PFSK-1 (cell line): ENCODE measurements at regions not wholly inside any gene's neighbourhood (a gene's known extent, or its start where the extent isn't known, plus 50 kb on each side); places are given as distances from the start of the nearest gene placed in this dataset.

Source experiments
- FOXP2 ChIP-seq: optimal IDR thresholded peaks from 2 replicates; pipeline ENCODE3; 2011; ENCODE audit warnings: borderline replicate concordance, control low read depth, inconsistent platforms; ENCODE audit not compliant: insufficient read depth; ENCODE audit errors: extremely low read length, extremely low read depth
- REST ChIP-seq, 2 experiments: IDR thresholded peaks; 2 replicates each; pipeline versions ENCODE4 v1.6.1 to v1.8.0; 2011 to 2012; ENCODE audit warnings: low read depth in 2 of 2, low read length in 2 of 2, control low read depth in 1 of 2, inconsistent platforms in 1 of 2, mild to moderate bottlenecking in 1 of 2, moderate library complexity in 1 of 2; ENCODE audit not compliant: insufficient read depth in 1 of 2

- TF ChIP-seq REST (IDR thresholded peaks at IDR 0.05; ENCODE audit: insufficient read depth in 1 of 2, low read depth in 2 of 2, low read length in 2 of 2) (no peak), FOXP2 (no peak)
Measured at GRCh38 chr5:40432836-40433235, 246.9 kb upstream of the PTGER4 start.
